ENCODE measurements at regions not wholly inside any gene's neighbourhood (a gene's known extent, or its start where the extent isn't known, plus 50 kb on each side); places are given as distances from the start of the nearest gene placed in this dataset.
A peak's percentile ranks its signal among the peaks of the same experiment; 100 is the strongest.

- peak; percentile 31 for DNase-seq
- TF ChIP-seq CTCF (IDR thresholded peaks at IDR 0.05; ENCODE audit: low read depth, low read length, missing control alignments): no peak
- H3K4me3 ChIP-seq (ENCODE audit: low read depth, low read length): no peak overlapping the region
Measured at GRCh38 chr5:124436294-124436693, 310.1 kb downstream of the ZNF608 start.

GRCh38 chr5:124433170-124433569, 313.3 kb downstream of the ZNF608 start:
- DNase-seq: no peak
- no peak for TF ChIP-seq CTCF (IDR thresholded peaks at IDR 0.05; ENCODE audit: low read depth, low read length, missing control alignments)
- in situ Hi-C loops (cut with HindIII; ENCODE audit: low pct_ligation_motif_present, low sequenced_read_pairs): no loop called here
- Histone ChIP-seq H3K4me3 (ENCODE audit: low read depth, low read length) (no peak overlapping the region), H3K27ac (no peak overlapping the region), H3K27me3 (replicated peaks) (no peaks in the 10 kb centered on the region), H3K36me3 (replicated peaks) (no peaks in the 10 kb centered on the region)

More at GRCh38 chr5:124436294-124436693, 310.1 kb downstream of the ZNF608 start:
- Histone ChIP-seq H3K27ac (no peak overlapping the region), H3K27me3 (replicated peaks) (no peaks in the 10 kb centered on the region), H3K36me3 (replicated peaks) (no peaks in the 10 kb centered on the region)
- in situ Hi-C loops (cut with HindIII; ENCODE audit: low pct_ligation_motif_present, low sequenced_read_pairs): no loop called here

- no peak for DNase-seq
- H3K27me3 ChIP-seq (replicated peaks): no peaks in the 10 kb centered on the region
- in situ Hi-C loops (cut with HindIII; ENCODE audit: low pct_ligation_motif_present, low sequenced_read_pairs): no loop called here
- no peaks in the 10 kb centered on the region for H3K36me3 ChIP-seq (replicated peaks)
- no peak for TF ChIP-seq CTCF (IDR thresholded peaks at IDR 0.05; ENCODE audit: low read depth, low read length, missing control alignments)
- no peak overlapping the region for H3K27ac ChIP-seq
- no peak overlapping the region for H3K4me3 ChIP-seq (ENCODE audit: low read depth, low read length)
Measured at GRCh38 chr5:124421584-124421983, 324.9 kb downstream of the ZNF608 start.

- no peaks in the 10 kb centered on the region for H3K27me3 ChIP-seq (replicated peaks)
- no peak for DNase-seq
- H3K36me3 ChIP-seq (replicated peaks): no peaks in the 10 kb centered on the region
- in situ Hi-C loops (cut with HindIII; ENCODE audit: low pct_ligation_motif_present, low sequenced_read_pairs): no loop called here
- H3K27ac ChIP-seq: no peak overlapping the region
- TF ChIP-seq CTCF (IDR thresholded peaks at IDR 0.05; ENCODE audit: low read depth, low read length, missing control alignments): no peak
- no peak overlapping the region for H3K4me3 ChIP-seq (ENCODE audit: low read depth, low read length)
Measured at GRCh38 chr5:124420952-124421351, 325.5 kb downstream of the ZNF608 start.

- in situ Hi-C loops (cut with HindIII; ENCODE audit: low pct_ligation_motif_present, low sequenced_read_pairs): no loop called here
- H3K27ac ChIP-seq: no peak overlapping the region
- H3K4me3 ChIP-seq (ENCODE audit: low read depth, low read length): no peak overlapping the region
- TF ChIP-seq CTCF (IDR thresholded peaks at IDR 0.05; ENCODE audit: low read depth, low read length, missing control alignments): no peak
- H3K36me3 ChIP-seq (replicated peaks): no peaks in the 10 kb centered on the region
- DNase-seq: no peak
- no peaks in the 10 kb centered on the region for H3K27me3 ChIP-seq (replicated peaks)
Measured at GRCh38 chr5:124419531-124419930, 326.9 kb downstream of the ZNF608 start.

GRCh38 chr5:124418390-124418789, 328.0 kb downstream of the ZNF608 start:
- no peaks in the 10 kb centered on the region for H3K27me3 ChIP-seq (replicated peaks)
- TF ChIP-seq CTCF (IDR thresholded peaks at IDR 0.05; ENCODE audit: low read depth, low read length, missing control alignments): no peak
- H3K36me3 ChIP-seq (replicated peaks): no peaks in the 10 kb centered on the region
- no peak for DNase-seq
- in situ Hi-C loops (cut with HindIII; ENCODE audit: low pct_ligation_motif_present, low sequenced_read_pairs): no loop called here
- H3K4me3 ChIP-seq (ENCODE audit: low read depth, low read length): no peak overlapping the region
- no peak overlapping the region for H3K27ac ChIP-seq
